ENCODE measurements at regions not wholly inside any gene's neighbourhood (a gene's known extent, or its start where the extent isn't known, plus 50 kb on each side); places are given as distances from the start of the nearest gene placed in this dataset.

DNA sequence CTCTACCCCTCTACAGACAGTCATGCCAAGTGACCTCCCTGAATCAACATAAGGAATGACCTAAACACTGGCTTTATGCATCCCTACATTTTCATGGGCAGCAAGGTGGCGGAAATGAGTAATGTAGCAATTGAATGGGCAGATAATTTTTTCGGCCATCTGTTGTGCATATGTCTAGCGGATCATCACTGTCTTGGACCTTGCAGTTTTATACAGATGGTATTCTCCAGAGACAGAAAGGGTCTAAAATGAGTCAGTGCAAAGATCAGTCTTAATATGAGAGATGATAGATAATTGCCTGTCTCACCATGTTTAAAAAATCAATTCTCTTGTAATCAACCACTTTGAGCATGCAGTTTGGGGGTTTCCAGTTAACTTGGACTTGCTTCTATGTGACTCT, 177.3 kb upstream of the DKK2 start:
- TF ChIP-seq BHLHE40 (IDR thresholded peaks at IDR 0.05; ENCODE audit: low read length) (no peak), GTF3C2 (IDR thresholded peaks at IDR 0.05; ENCODE audit: borderline replicate concordance, extremely low read depth, insufficient read length) (no peak), CTCF (IDR thresholded peaks at IDR 0.05 in 2 of 3, conservative IDR thresholded peaks at IDR 0.05 in 1 of 3; ENCODE audit: insufficient read depth in 2 of 3, low read depth in 1 of 3, low read length in 3 of 3) (no peak), GABPA (tag; conservative IDR thresholded peaks at IDR 0.05; ENCODE audit: low read depth) (no peak), POLR2A (conservative IDR thresholded peaks at IDR 0.05) (no peak), ELK1 (CRISPR knock-in tag; IDR thresholded peaks at IDR 0.05) (no peak), SIRT6 (IDR thresholded peaks at IDR 0.05; ENCODE audit: low read depth, low read length) (no peak), FOXK2 (conservative IDR thresholded peaks at IDR 0.05 in 1 of 2, IDR thresholded peaks at IDR 0.05 in 1 of 2; ENCODE audit: low read depth in 2 of 2) (no peak), EHMT2 (IDR thresholded peaks at IDR 0.05) (no peak)
- TF ChIP-seq, protein P1, sequence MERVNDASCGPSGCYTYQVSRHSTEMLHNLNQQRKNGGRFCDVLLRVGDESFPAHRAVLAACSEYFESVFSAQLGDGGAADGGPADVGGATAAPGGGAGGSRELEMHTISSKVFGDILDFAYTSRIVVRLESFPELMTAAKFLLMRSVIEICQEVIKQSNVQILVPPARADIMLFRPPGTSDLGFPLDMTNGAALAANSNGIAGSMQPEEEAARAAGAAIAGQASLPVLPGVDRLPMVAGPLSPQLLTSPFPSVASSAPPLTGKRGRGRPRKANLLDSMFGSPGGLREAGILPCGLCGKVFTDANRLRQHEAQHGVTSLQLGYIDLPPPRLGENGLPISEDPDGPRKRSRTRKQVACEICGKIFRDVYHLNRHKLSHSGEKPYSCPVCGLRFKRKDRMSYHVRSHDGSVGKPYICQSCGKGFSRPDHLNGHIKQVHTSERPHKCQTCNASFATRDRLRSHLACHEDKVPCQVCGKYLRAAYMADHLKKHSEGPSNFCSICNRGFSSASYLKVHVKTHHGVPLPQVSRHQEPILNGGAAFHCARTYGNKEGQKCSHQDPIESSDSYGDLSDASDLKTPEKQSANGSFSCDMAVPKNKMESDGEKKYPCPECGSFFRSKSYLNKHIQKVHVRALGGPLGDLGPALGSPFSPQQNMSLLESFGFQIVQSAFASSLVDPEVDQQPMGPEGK (CRISPR knock-in tag; IDR thresholded peaks at IDR 0.05; ENCODE audit: borderline replicate concordance): no peak

All from K562 (cell line).